Endothelial cell of umbilical vein (primary cell): ENCODE measurements at regions not wholly inside any gene's neighbourhood (a gene's known extent, or its start where the extent isn't known, plus 50 kb on each side); places are given as distances from the start of the nearest gene placed in this dataset.

Source experiments
- BruUV-seq: library from RNA; stranded (reverse); fragments of 400-500 nt; replicated peaks from 2 replicates; lab custom pipeline; 2021; lab: Mats Ljungman, UMichigan
- CTCF ChIA-PET: fragments of 300-600, 350-600 bp; sonication (Branson Sonifier 250); formaldehyde crosslinking; loops from one replicate; lab custom pipeline; 2021; ENCODE audit warnings: antibody characterized with exemption, inconsistent platforms; lab: Charles Lee
- POLR2A ChIA-PET: fragments of 300-600, 350-600 bp; sonication (Branson Sonifier 250); formaldehyde crosslinking; loops from one replicate; lab custom pipeline; 2021; ENCODE audit warnings: antibody characterized with exemption, inconsistent platforms; lab: Charles Lee
- DNase-seq: peaks from one replicate; pipeline ENCODE4 v3.0.0-alpha.2; 2011; ENCODE audit warnings: low read depth, low spot score
- FAIRE-seq: peaks from 2 replicates; lab custom pipeline; 2011; peaks lifted over from hg19 to GRCh38; lab: Jason Lieb, UNC
- H2AFZ ChIP-seq: 2 replicates; pipeline ENCODE4 v1.6.0; 2012; ENCODE audit warnings: low read depth, low read length, control low read depth, inconsistent platforms
- H3K27ac ChIP-seq: 2 replicates; pipeline ENCODE4 v1.5.1; 2011; ENCODE audit warnings: low read depth, mild to moderate bottlenecking, control low read depth, low read length, moderate library complexity; ENCODE audit not compliant: insufficient read depth
- H3K27me3 ChIP-seq, 2 experiments: 2 replicates each; pipeline versions ENCODE4 v1.6.0 to v1.6.1; 2011; ENCODE audit warnings: low read length in 2 of 2, mixed read lengths in 1 of 2; ENCODE audit not compliant: control insufficient read depth in 2 of 2, insufficient read depth in 2 of 2
- H3K36me3 ChIP-seq, 2 experiments: 2 replicates in 1 of 2; 3 replicates in 1 of 2; pipeline ENCODE4 v1.5.1; 2011; ENCODE audit warnings: low read length in 2 of 2, mild to moderate bottlenecking in 1 of 2, moderate library complexity in 1 of 2; ENCODE audit not compliant: control insufficient read depth in 2 of 2, insufficient read depth in 2 of 2; ENCODE audit errors: extremely low read depth in 1 of 2
- H3K4me1 ChIP-seq: 3 replicates; pipeline ENCODE4 v1.5.1; 2011; ENCODE audit warnings: mild to moderate bottlenecking, low read length; ENCODE audit not compliant: control insufficient read depth, insufficient read depth; ENCODE audit errors: extremely low read depth
- H3K4me2 ChIP-seq: 2 replicates; pipeline ENCODE4 v1.6.1; 2011; ENCODE audit warnings: low read length, control low read depth, mixed read lengths; ENCODE audit not compliant: insufficient read depth
- H3K4me3 ChIP-seq, 3 experiments: fragments of 200-600 bp in 1 of 3; sonication (generic), shearing (Covaris generic) in 1 of 3; replicated peaks in 1 of 3; 2 replicates each; pipeline ENCODE4 v1.5.1; 2011 to 2016; ENCODE audit warnings: control low read depth in 3 of 3, low read length in 3 of 3, mild to moderate bottlenecking in 2 of 3, inconsistent platforms in 1 of 3, low read depth in 1 of 3, moderate library complexity in 1 of 3; ENCODE audit not compliant: insufficient read depth in 1 of 3
- H3K79me2 ChIP-seq: 2 replicates; pipeline ENCODE4 v1.6.0; 2012; ENCODE audit warnings: low read length, inconsistent platforms; ENCODE audit not compliant: control insufficient read depth, insufficient read depth
- H3K9ac ChIP-seq: replicated peaks from 2 replicates; pipeline ENCODE3; 2011; ENCODE audit warnings: low read length, control low read depth; ENCODE audit not compliant: insufficient read depth; ENCODE audit errors: extremely low read depth
- H3K9me1 ChIP-seq: replicated peaks from 3 replicates; pipeline ENCODE4 v1.6.0; 2011; ENCODE audit warnings: mild to moderate bottlenecking, low read length; ENCODE audit not compliant: control insufficient read depth, insufficient read depth; ENCODE audit errors: extremely low read depth
- H3K9me3 ChIP-seq: replicated peaks from 2 replicates; pipeline ENCODE4 v1.5.1; 2012; ENCODE audit warnings: low read length, inconsistent platforms; ENCODE audit not compliant: control insufficient read depth, insufficient read depth
- H4K20me1 ChIP-seq: replicated peaks from 2 replicates; pipeline ENCODE3; 2011; ENCODE audit warnings: mild to moderate bottlenecking, low read length; ENCODE audit not compliant: control insufficient read depth, insufficient read depth; ENCODE audit errors: extremely low read depth
- CTCF ChIP-seq, 2 donors: IDR thresholded peaks; 1 replicate in 1 of 2; 2 replicates in 1 of 2; pipeline ENCODE4 v1.5.1; 2011; ENCODE audit warnings: low read length in 2 of 2, mild to moderate bottlenecking in 2 of 2, moderate library complexity in 2 of 2, control low read depth in 1 of 2, inconsistent platforms in 1 of 2, low read depth in 1 of 2; ENCODE audit not compliant: insufficient read depth in 1 of 2; ENCODE audit errors: extremely low read depth in 1 of 2
- EZH2 ChIP-seq: IDR thresholded peaks from 2 replicates; pipeline ENCODE4 v1.6.1; 2012; ENCODE audit warnings: borderline replicate concordance, low read depth, mild to moderate bottlenecking, moderate library complexity, low read length, inconsistent platforms; ENCODE audit not compliant: severe bottlenecking
- GATA2 ChIP-seq: IDR thresholded peaks from 2 replicates; pipeline ENCODE4 v1.7.0; 2011; ENCODE audit warnings: low read depth, mild to moderate bottlenecking, moderate library complexity, mixed read lengths, low read length; ENCODE audit not compliant: insufficient read length, insufficient read depth
- JUN ChIP-seq: IDR thresholded peaks from 2 replicates; pipeline ENCODE4 v1.6.1; 2011; ENCODE audit warnings: borderline replicate concordance, low read depth; ENCODE audit not compliant: insufficient read length, insufficient read depth
- MAX ChIP-seq: IDR thresholded peaks from 2 replicates; pipeline ENCODE4 v1.6.1; 2011; ENCODE audit not compliant: insufficient read depth, insufficient read length
- MYC ChIP-seq: IDR thresholded peaks from one replicate; pipeline ENCODE4 v1.6.1; 2011; ENCODE audit warnings: mild to moderate bottlenecking, low read depth, low read length
- POLR2AphosphoS5 ChIP-seq: IDR thresholded peaks from 2 replicates; pipeline ENCODE4 v1.6.1; 2012; ENCODE audit warnings: low read depth, mild to moderate bottlenecking, control low read depth, low read length, moderate library complexity; ENCODE audit not compliant: insufficient read depth
- dilution Hi-C: fragments of 300-500 bp; cut with MboI; formaldehyde crosslinking; loops from one replicate; pipeline ENCODE4 v1.15.0; 2019; ENCODE audit warnings: low sequenced_read_pairs; ENCODE audit not compliant: extremely low pct_ligation_motif_present
- intact Hi-C: fragments of 100-400 bp; cut with micrococcal nuclease; formaldehyde crosslinking; loops from one replicate; pipeline ENCODE4 v1.10.0; 2022

GRCh38 chr20:7606941-7607340 is 333.3 kb downstream of the HAO1 start:
- no peak overlapping the region for H3K4me3 ChIP-seq
- FAIRE-seq, result no peak
- no peaks in the 10 kb centered on the region for H4K20me1 ChIP-seq
- H3K36me3 ChIP-seq, result no peaks in the 10 kb centered on the region
- no peak overlapping the region for H3K27ac ChIP-seq
- no peaks in the 10 kb centered on the region for H3K4me1 ChIP-seq
- TF ChIP-seq MYC (no peak), POLR2AphosphoS5 (no peak), CTCF (IDR thresholded peaks at IDR 0.05; ENCODE audit: extremely low read depth in 1 of 2, insufficient read depth in 1 of 2, low read depth in 1 of 2, low read length in 2 of 2) (no peak), MAX (no peak), JUN (no peak), GATA2 (no peak), EZH2 (no peak)
- H3K9me3 ChIP-seq, result no peaks in the 10 kb centered on the region
- POLR2A ChIA-PET, result no interaction called here
- no peak overlapping the region for H2AFZ ChIP-seq
- no peaks in the 10 kb centered on the region for H3K27me3 ChIP-seq
- no peaks in the 10 kb centered on the region for H3K9me1 ChIP-seq
- H3K9ac ChIP-seq, result no peak overlapping the region
- BruUV-seq, result no TSS peak
- no peak for DNase-seq
- dilution Hi-C loops (no loop called here), intact Hi-C loops (no loop called here)
- no peaks in the 10 kb centered on the region for H3K79me2 ChIP-seq
- CTCF ChIA-PET, result no interaction called here
- H3K4me2 ChIP-seq, result no peak overlapping the region
